ENCODE measurements at regions not wholly inside any gene's neighbourhood (a gene's known extent, or its start where the extent isn't known, plus 50 kb on each side); places are given as distances from the start of the nearest gene placed in this dataset.
"Not testable (repeated sequence)": the region's sequence is repeated elsewhere in the genome, so short reads cannot be mapped to it uniquely, and the experiment has no call there.

- no peak for DNase-seq (ENCODE audit: low spot score)
These were observed 563.5 kb downstream of the EDEM1 start for GRCh38 chr3:5750874-5751640.

DNA sequence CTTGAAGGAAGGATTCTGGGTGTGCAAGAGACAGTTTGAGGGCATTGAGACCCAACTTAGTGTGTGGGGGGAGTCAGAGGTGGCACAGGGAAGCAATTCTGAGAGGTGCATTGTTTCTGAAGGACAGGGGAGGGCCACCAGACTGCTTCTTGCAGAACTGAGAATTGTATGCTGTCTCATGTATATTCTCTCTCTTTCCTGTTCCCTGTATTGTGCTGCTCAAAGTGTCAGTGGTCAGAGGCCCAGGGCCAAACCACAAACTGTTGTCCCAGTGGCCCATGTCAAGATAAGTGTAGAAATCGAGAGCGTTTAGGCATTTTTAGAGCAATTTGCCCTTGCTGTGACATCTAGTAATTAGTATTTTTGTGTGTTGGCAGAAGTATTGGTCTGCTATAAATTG is 567.1 kb downstream of the EDEM1 start:
- DNase-seq (ENCODE audit: low spot score): no peak

DNA sequence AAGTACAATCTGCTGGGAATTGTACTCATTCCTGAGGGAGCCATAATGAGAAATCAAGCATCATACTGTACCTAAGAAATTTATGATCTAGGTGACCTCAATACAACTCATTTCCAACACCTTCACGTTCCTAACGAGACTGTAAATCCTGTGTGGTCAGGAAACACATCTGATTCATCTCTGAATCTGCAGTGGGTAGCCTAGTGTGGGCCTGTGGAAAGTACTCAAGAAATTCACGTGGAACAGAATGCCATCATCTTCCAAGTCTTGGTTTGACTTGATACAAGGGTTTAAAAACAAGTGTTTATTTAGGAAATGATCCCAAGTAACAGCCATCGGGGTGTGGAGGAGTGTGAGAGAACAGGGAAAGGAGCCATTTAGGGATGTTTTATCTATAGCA is 568.9 kb downstream of the EDEM1 start:
- DNase-seq (ENCODE audit: low spot score): no peak

GRCh38 chr3:5757213-5757804 is 569.8 kb downstream of the EDEM1 start:
- no peak for DNase-seq (ENCODE audit: low spot score)

GRCh38 chr3:5758699-5759098 is 571.2 kb downstream of the EDEM1 start:
- no peak for DNase-seq (ENCODE audit: low spot score)

- no peak for DNase-seq (ENCODE audit: low spot score)
These were observed 575.0 kb downstream of the EDEM1 start for GRCh38 chr3:5762506-5762905.

DNA sequence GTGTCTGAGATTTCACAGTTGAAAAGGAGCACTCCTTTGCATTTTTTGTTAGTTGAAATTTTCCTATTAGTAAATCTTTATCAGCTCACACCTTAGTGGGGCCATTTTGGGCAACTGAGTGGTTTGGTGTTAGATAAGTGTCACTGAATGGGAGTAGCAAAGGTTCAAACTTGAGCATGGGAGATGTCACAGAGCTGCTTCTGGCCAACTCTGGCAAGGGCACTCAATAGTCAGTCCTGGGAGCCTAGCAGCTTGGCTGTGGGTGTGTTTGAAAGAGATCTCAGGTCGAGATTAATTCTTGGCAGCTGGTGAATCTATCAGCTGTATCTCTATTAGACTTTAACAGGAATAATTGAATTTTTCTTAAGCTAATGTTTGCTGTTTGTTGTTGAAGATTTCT is 579.3 kb downstream of the EDEM1 start:
- DNase-seq (ENCODE audit: low spot score): no peak

DNA sequence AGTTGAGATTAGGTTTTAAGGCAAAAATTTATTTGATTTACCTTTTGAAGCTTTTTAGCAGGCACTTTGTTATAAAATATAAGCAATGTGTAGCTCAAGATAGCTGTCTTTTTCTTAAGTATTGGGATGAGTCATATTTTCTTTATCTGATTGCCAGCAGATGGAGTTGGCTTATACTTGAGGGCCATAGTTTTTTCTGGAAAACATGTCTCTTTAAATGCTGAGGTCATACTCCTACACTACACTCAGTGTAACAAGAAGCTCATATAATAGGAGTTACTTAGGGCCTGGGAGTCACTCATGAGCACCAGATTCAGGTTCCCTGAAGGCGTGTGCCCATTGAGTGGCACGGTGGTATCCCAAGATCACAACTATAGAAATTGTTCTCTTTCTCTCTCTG is 579.8 kb downstream of the EDEM1 start:
- DNase-seq (ENCODE audit: low spot score): no peak

DNA sequence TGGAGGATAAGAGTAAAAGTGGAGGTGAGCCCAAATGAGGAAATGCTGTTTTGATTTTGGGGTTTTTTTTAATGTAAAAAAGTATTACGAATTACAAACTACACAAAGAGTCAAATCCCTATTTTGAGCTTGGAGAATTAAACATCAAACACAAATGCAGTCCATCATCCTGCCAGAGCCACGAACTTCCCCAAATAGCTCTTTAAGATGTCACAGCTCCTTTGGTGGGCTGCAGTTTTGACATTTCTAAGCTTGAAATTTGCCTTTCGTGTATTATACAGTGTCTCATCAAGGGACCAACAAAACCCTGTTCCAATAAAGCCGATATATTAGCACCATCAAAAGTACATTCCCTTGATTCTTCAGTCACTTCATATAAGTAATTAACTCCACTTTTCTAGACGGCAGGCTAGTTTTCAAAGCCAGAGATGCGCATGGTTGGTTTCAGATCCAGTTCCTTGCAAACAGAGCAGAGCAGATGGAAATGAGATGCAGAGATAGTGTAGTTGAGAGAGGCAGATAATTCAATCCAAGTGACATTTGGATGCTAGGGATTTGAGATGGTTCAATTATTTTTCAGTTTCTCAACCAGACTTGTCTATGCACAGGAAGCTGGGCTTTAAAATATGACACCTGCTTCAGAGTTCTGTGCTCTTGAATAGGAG is 580.9 kb downstream of the EDEM1 start:
- DNase-seq (ENCODE audit: low spot score): no peak

DNA sequence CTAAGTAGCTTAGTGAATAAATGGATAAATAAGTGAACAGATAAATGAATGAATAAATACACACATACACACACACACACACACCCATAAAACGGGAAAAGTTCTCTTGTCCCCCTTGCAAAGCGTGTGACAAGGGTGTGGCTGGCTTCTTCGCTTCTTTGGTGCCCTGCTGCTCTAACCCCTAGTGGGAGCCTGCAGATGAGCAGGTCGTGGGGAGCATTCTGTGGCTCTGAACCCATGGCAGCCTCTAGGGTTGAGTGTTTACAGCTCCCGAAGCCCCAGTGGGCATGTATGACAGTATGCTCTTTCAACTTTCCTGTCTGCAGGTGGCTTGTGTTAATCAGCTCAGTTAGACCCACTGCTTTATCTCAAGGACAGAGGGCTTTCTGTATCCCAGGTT is 582.3 kb downstream of the EDEM1 start:
- no peak for DNase-seq (ENCODE audit: low spot score)

- no peak for DNase-seq (ENCODE audit: low spot score)
These were observed 586.8 kb downstream of the EDEM1 start for GRCh38 chr3:5774337-5774736.

GRCh38 chr3:5775100-5775499 is 587.6 kb downstream of the EDEM1 start:
- DNase-seq (ENCODE audit: low spot score): not testable (repeated sequence)

- DNase-seq (ENCODE audit: low spot score): no peak
These were observed 597.2 kb downstream of the EDEM1 start for GRCh38 chr3:5784690-5785089.

DNA sequence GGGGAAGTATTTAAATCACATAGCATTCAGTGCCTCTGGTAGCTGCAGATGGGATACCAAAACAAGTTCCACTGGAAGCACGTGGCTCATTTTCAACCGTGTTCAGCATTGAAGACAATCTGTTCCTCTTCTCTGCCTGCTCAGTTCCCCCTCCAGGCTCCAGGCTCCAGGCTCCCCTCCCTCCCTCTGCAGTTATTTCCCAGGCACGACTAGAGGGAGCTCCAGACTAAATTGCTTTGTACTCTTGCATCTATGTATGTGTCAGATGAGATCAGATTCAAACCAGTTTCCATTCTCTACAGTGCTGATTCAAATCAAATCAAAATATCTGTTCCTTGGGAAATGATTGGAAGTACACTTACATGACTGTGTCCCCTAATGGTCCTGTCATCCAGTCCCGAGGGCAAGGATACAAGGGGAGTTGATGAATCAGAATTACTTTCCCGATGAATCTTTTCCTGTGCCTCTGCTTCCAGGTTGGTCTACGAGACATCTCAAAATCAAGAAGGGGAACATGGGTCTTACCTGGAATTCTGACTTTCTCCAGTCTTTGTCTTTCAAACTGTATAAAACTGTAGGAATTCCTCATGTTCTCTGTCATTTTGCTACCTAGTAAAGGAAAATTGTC is 600.5 kb downstream of the EDEM1 start:
- DNase-seq (ENCODE audit: low spot score): no peak

- no peak for DNase-seq (ENCODE audit: low spot score)
These were observed 601.0 kb downstream of the EDEM1 start for GRCh38 chr3:5788496-5788895.

- no peak for DNase-seq (ENCODE audit: low spot score)
These were observed 604.1 kb downstream of the EDEM1 start for GRCh38 chr3:5791558-5791957.

DNA sequence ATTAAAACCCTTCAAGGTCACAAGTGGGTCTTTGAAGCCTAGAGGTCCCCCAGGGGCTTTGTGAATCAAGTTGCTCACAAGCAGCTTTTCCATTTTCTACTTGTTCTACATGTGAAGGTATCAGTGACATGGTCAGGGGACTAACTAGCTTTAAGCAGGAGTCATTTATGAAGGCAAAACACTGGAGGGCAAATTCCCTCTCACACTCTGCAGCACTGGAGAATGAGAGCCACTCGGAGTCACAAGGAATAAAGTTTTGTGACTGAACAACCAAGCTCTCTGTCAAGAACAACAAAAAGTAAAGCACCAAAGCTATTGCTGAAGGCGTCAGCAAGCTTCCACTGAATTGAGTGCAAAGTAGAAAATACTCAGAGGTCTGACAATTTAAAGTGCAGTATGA is 609.0 kb downstream of the EDEM1 start:
- no peak for DNase-seq (ENCODE audit: low spot score)

- DNase-seq (ENCODE audit: low spot score): no peak
These were observed 611.3 kb downstream of the EDEM1 start for GRCh38 chr3:5798809-5799208.

- DNase-seq (ENCODE audit: low spot score): no peak
These were observed 611.9 kb downstream of the EDEM1 start for GRCh38 chr3:5799398-5799797.

GRCh38 chr3:5800965-5801364 is 613.5 kb downstream of the EDEM1 start:
- no peak for DNase-seq (ENCODE audit: low spot score)

- DNase-seq (ENCODE audit: low spot score): no peak
These were observed 618.7 kb downstream of the EDEM1 start for GRCh38 chr3:5806192-5806591.

GRCh38 chr3:5809586-5810246 is 622.2 kb downstream of the EDEM1 start:
- no peak for DNase-seq (ENCODE audit: low spot score)
